Natural killer cell (primary cell): ENCODE measurements at regions not wholly inside any gene's neighbourhood (a gene's known extent, or its start where the extent isn't known, plus 50 kb on each side); places are given as distances from the start of the nearest gene placed in this dataset.

Experiments
- ATAC-seq, 3 donors: fragments of 150-1000 bp in 2 of 3; fragments of 200-7000 bp in 1 of 3; cut with Tn5 transposase; 1 replicate in 1 of 3; 2 replicates in 2 of 3; pipeline ENCODE4 v1.10.0; 2021; ENCODE audit warnings: mild to moderate bottlenecking in 2 of 3, moderate library complexity in 2 of 3
- DNase-seq, 2 donors: peaks; one replicate each; pipeline versions ENCODE4 v3.0.0 to v3.0.0-alpha.2; 2013 to 2021; ENCODE audit warnings: mixed read lengths in 1 of 2
- H3K27ac ChIP-seq: one replicate; pipeline ENCODE4 v1.5.1; 2013; ENCODE audit warnings: mild to moderate bottlenecking, low read length
- H3K27me3 ChIP-seq: one replicate; pipeline ENCODE4 v1.6.1; 2013; ENCODE audit warnings: low read length; ENCODE audit not compliant: control insufficient read depth, insufficient read depth
- H3K36me3 ChIP-seq: one replicate; pipeline ENCODE4 v1.6.1; 2013; ENCODE audit warnings: low read length; ENCODE audit not compliant: control insufficient read depth, insufficient read depth
- H3K4me1 ChIP-seq: one replicate; pipeline ENCODE4 v1.6.1; 2013; ENCODE audit warnings: low read length; ENCODE audit not compliant: control insufficient read depth, insufficient read depth
- H3K4me3 ChIP-seq: one replicate; pipeline ENCODE4 v1.5.1; 2013; ENCODE audit warnings: low read length
- H3K9me3 ChIP-seq: one replicate; pipeline ENCODE4 v1.6.1; 2013; ENCODE audit warnings: low read length; ENCODE audit not compliant: control insufficient read depth, insufficient read depth
- H3K27ac Mint-ChIP-seq, 2 donors: one replicate each; pipeline ENCODE4 v1.8.0; 2022; ENCODE audit warnings: mild to moderate bottlenecking in 2 of 2, mixed read lengths in 2 of 2, moderate library complexity in 1 of 2
- H3K27me3 Mint-ChIP-seq, 2 donors: one replicate each; pipeline ENCODE4 v1.8.0; 2022; ENCODE audit warnings: low read depth in 2 of 2, mixed read lengths in 2 of 2
- H3K36me3 Mint-ChIP-seq: one replicate; pipeline ENCODE4 v1.8.0; 2022; ENCODE audit warnings: mixed read lengths
- H3K4me1 Mint-ChIP-seq, 2 donors: one replicate each; pipeline ENCODE4 v1.8.0; 2022; ENCODE audit warnings: mixed read lengths in 2 of 2
- H3K4me3 Mint-ChIP-seq: one replicate; pipeline ENCODE4 v1.8.0; 2022; ENCODE audit warnings: mild to moderate bottlenecking, moderate library complexity, mixed read lengths
- H3K9me3 Mint-ChIP-seq, 2 donors: one replicate each; pipeline ENCODE4 v1.8.0; 2022; ENCODE audit warnings: mixed read lengths in 2 of 2
- WGBS: methylation state at CpG from one replicate; pipeline ENCODE4 v1.1.7; 2013; ENCODE audit warnings: missing lambda C conversion rate; ENCODE audit not compliant: insufficient coverage; 5-methylcytosine and 5-hydroxymethylcytosine counted together
- intact Hi-C: fragments of 100-400 bp; cut with micrococcal nuclease; formaldehyde crosslinking; loops from one replicate; pipeline ENCODE4 v1.14.2; 2022
- TF ChIP-seq, protein P1 (sequence below): fragments of 200-600 bp; IDR thresholded peaks from one replicate; pipeline ENCODE4 v1.8.0; 2022; ENCODE audit warnings: antibody characterized with exemption

- Histone ChIP-seq H3K4me3 (no peak overlapping the region), H3K9me3 (no peaks in the 10 kb centered on the region), H3K36me3 (no peaks in the 10 kb centered on the region), H3K27ac (no peak overlapping the region), H3K4me1 (no peaks in the 10 kb centered on the region), H3K27me3 (no peaks in the 10 kb centered on the region)
- H3K4me3 Mint-ChIP-seq: no peak overlapping the region
- no peaks in the 10 kb centered on the region for H3K4me1 Mint-ChIP-seq
- H3K9me3 Mint-ChIP-seq: no peaks in the 10 kb centered on the region
- TF ChIP-seq, protein P1, sequence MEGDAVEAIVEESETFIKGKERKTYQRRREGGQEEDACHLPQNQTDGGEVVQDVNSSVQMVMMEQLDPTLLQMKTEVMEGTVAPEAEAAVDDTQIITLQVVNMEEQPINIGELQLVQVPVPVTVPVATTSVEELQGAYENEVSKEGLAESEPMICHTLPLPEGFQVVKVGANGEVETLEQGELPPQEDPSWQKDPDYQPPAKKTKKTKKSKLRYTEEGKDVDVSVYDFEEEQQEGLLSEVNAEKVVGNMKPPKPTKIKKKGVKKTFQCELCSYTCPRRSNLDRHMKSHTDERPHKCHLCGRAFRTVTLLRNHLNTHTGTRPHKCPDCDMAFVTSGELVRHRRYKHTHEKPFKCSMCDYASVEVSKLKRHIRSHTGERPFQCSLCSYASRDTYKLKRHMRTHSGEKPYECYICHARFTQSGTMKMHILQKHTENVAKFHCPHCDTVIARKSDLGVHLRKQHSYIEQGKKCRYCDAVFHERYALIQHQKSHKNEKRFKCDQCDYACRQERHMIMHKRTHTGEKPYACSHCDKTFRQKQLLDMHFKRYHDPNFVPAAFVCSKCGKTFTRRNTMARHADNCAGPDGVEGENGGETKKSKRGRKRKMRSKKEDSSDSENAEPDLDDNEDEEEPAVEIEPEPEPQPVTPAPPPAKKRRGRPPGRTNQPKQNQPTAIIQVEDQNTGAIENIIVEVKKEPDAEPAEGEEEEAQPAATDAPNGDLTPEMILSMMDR: no peak
- intact Hi-C loops: no loop called here
- DNase-seq (no peak), ATAC-seq (no peak)
- WGBS: 87% methylated on average over 17 of the region's 17 CpGs
- no peaks in the 10 kb centered on the region for H3K36me3 Mint-ChIP-seq
- H3K27me3 Mint-ChIP-seq: peaks cover 15 to 27% of the 10 kb centered on the region in 2 donors
- H3K27ac Mint-ChIP-seq: no peak overlapping the region
Measured at GRCh38 chr3:127139601-127140500, 53.1 kb upstream of the PRR23E start.

GRCh38 chr3:127140501-127141460 lies 52.1 kb upstream of the PRR23E start:
- Histone ChIP-seq H3K4me3 (no peak overlapping the region), H3K9me3 (no peaks in the 10 kb centered on the region), H3K27ac (no peak overlapping the region), H3K27me3 (no peaks in the 10 kb centered on the region), H3K4me1 (no peaks in the 10 kb centered on the region), H3K36me3 (no peaks in the 10 kb centered on the region)
- TF ChIP-seq, protein P1: no peak
- ATAC-seq: no peak
- no peak overlapping the region for H3K4me3 Mint-ChIP-seq
- peaks cover 11 to 21% of the 10 kb centered on the region in 2 donors for H3K27me3 Mint-ChIP-seq
- no peaks in the 10 kb centered on the region for H3K36me3 Mint-ChIP-seq
- intact Hi-C loops: no loop called here
- no peak for DNase-seq
- H3K9me3 Mint-ChIP-seq: no peaks in the 10 kb centered on the region
- H3K27ac Mint-ChIP-seq: no peak overlapping the region
- no peaks in the 10 kb centered on the region for H3K4me1 Mint-ChIP-seq
- 88% methylated on average over 17 of the region's 18 CpGs for WGBS

DNA sequence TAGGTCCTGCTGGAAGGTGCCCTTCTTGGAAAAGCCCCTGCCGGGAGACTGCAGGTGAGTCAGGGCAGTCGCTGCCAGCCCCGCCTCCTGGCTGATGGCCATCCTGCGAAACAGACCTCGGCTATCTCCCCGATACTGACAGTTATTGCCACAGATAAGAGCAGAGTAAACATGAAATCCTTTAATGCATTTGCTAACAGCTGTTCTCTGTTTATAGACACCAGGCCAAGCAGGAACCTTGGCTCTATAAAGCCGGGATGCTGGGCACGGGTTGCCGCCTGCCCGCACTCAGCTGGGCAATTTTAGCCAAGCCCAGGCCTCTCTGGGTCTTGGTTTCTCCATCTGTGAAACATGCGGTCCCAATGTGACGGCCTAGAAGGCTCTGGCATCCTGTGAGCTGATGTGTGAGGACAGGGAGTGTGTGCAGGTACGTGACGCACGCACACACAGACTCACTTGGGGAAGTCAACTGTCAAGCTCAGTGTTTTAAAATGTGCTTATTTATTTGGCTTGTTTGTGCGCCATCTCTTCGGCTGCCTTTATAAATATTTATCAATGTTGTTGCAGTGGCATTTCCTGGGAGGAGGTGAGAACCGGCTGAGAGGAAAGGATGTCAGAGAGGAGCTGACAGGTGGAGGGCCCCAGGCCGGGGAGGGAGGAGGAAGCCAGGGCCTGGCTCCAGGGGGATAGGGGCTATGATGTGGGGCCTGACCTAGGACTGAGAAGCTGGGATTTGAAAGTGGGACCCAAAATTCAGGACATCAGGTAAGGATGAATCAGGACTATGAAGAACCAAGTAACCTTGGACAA lies 50.8 kb upstream of the PRR23E start:
- no peaks in the 10 kb centered on the region for H3K9me3 Mint-ChIP-seq
- DNase-seq (no peak), ATAC-seq (no peak)
- H3K4me1 ChIP-seq: no peaks in the 10 kb centered on the region
- intact Hi-C loops: no loop called here
- H3K27me3 Mint-ChIP-seq: peaks cover 8 to 11% of the 10 kb centered on the region in 2 donors
- H3K4me3 Mint-ChIP-seq: no peak overlapping the region
- no peaks in the 10 kb centered on the region for H3K27me3 ChIP-seq
- 85% methylated on average over 19 of the region's 19 CpGs for WGBS
- no peaks in the 10 kb centered on the region for H3K36me3 ChIP-seq
- no peak overlapping the region for H3K27ac Mint-ChIP-seq
- TF ChIP-seq, protein P1: no peak
- H3K4me3 ChIP-seq: no peak overlapping the region
- H3K27ac ChIP-seq: no peak overlapping the region
- H3K9me3 ChIP-seq: no peaks in the 10 kb centered on the region
- no peaks in the 10 kb centered on the region for H3K36me3 Mint-ChIP-seq
- H3K4me1 Mint-ChIP-seq: no peaks in the 10 kb centered on the region
